OCI-LY7 (cell line): ENCODE measurements at regions not wholly inside any gene's neighbourhood (a gene's known extent, or its start where the extent isn't known, plus 50 kb on each side); places are given as distances from the start of the nearest gene placed in this dataset.

Experiments
- BruUV-seq: library from RNA; stranded (reverse); fragments of 400-500 nt; replicated peaks from 2 replicates; lab custom pipeline; 2021; lab: Mats Ljungman, UMichigan
- CTCF ChIA-PET: fragments of 300-600 bp; sonication (Branson Sonifier 250); formaldehyde crosslinking; loops from one replicate; lab custom pipeline; 2022; ENCODE audit warnings: antibody characterized with exemption; ENCODE audit not compliant: unreplicated experiment; lab: Charles Lee
- POLR2A ChIA-PET: fragments of 300-600 bp; sonication (Branson Sonifier 250); formaldehyde crosslinking; loops from one replicate; lab custom pipeline; 2022; ENCODE audit warnings: antibody characterized with exemption; lab: Charles Lee
- DNase-seq: peaks from one replicate; pipeline ENCODE4 v3.0.0-alpha.2; 2015; ENCODE audit warnings: low spot score
- H2AFZ ChIP-seq: fragments of 200-600 bp; sonication (generic), shearing (Covaris generic); 2 replicates; pipeline ENCODE4 v1.6.1; 2014; ENCODE audit warnings: mild to moderate bottlenecking, antibody characterized with exemption, low read length, moderate library complexity
- H3K27ac ChIP-seq: fragments of 200-600 bp; sonication (generic); 2 replicates; pipeline ENCODE4 v1.5.1; 2014; ENCODE audit warnings: mixed run types, low read depth, mild to moderate bottlenecking, moderate library complexity, low read length, inconsistent platforms; ENCODE audit not compliant: poor library complexity, severe bottlenecking
- H3K36me3 ChIP-seq: fragments of 200-600 bp; sonication (generic); 2 replicates; pipeline ENCODE4 v1.6.1; 2014; ENCODE audit warnings: mild to moderate bottlenecking, antibody characterized with exemption, low read length, moderate library complexity, mixed read lengths; ENCODE audit not compliant: insufficient read depth
- H3K4me1 ChIP-seq: fragments of 200-600 bp; sonication (generic); 2 replicates; pipeline ENCODE4 v1.5.1; 2014; ENCODE audit warnings: mild to moderate bottlenecking, low read length; ENCODE audit not compliant: insufficient read depth, poor library complexity, severe bottlenecking
- H3K4me2 ChIP-seq: fragments of 200-600 bp; sonication (generic); 2 replicates; pipeline ENCODE4 v1.6.1; 2014; ENCODE audit warnings: mild to moderate bottlenecking, low read length
- H3K4me3 ChIP-seq: fragments of 200-600 bp; sonication (generic); 2 replicates; pipeline ENCODE4 v1.5.1; 2014; ENCODE audit warnings: mild to moderate bottlenecking, low read depth, low read length; ENCODE audit not compliant: poor library complexity, severe bottlenecking
- H3K79me2 ChIP-seq: fragments of 200-600 bp; sonication (generic); 2 replicates; pipeline ENCODE4 v1.6.1; 2016; ENCODE audit warnings: low read depth, mild to moderate bottlenecking, low read length, moderate library complexity, mixed read lengths; ENCODE audit not compliant: insufficient read depth
- H3K9me2 ChIP-seq: fragments of 200-600 bp; sonication (generic); 2 replicates; pipeline ENCODE4 v1.6.1; 2016; ENCODE audit warnings: mild to moderate bottlenecking, low read length, mixed read lengths; ENCODE audit not compliant: insufficient read depth
- H3K9me3 ChIP-seq: fragments of 200-600 bp; sonication (generic); 2 replicates; pipeline ENCODE4 v1.6.1; 2014; ENCODE audit warnings: mild to moderate bottlenecking, mixed run types, low read length, mixed read lengths
- H4K20me1 ChIP-seq: fragments of 200-600 bp; sonication (generic); 2 replicates; pipeline ENCODE4 v1.6.1; 2014; ENCODE audit warnings: mild to moderate bottlenecking, antibody characterized with exemption, low read length, moderate library complexity, mixed read lengths; ENCODE audit not compliant: insufficient read depth
- EZH2phosphoT487 ChIP-seq: fragments of 200-600 bp; sonication (generic); IDR thresholded peaks from 2 replicates; pipeline ENCODE4 v1.6.1; 2018; ENCODE audit warnings: low read depth, borderline replicate concordance, mild to moderate bottlenecking, mixed run types, antibody characterized with exemption, low read length, moderate library complexity, mixed read lengths
- intact Hi-C: fragments of 100-400 bp; cut with micrococcal nuclease; formaldehyde crosslinking; loops from one replicate; pipeline ENCODE4 v1.10.0; 2022; ENCODE audit not compliant: unreplicated experiment
- TF ChIP-seq, protein P1 (sequence below): fragments of 200-600 bp; sonication (generic); conservative IDR thresholded peaks from 2 replicates; pipeline ENCODE4 v1.5.1; 2014; ENCODE audit warnings: mild to moderate bottlenecking, antibody characterized with exemption, low read length, moderate library complexity, mixed read lengths

DNA sequence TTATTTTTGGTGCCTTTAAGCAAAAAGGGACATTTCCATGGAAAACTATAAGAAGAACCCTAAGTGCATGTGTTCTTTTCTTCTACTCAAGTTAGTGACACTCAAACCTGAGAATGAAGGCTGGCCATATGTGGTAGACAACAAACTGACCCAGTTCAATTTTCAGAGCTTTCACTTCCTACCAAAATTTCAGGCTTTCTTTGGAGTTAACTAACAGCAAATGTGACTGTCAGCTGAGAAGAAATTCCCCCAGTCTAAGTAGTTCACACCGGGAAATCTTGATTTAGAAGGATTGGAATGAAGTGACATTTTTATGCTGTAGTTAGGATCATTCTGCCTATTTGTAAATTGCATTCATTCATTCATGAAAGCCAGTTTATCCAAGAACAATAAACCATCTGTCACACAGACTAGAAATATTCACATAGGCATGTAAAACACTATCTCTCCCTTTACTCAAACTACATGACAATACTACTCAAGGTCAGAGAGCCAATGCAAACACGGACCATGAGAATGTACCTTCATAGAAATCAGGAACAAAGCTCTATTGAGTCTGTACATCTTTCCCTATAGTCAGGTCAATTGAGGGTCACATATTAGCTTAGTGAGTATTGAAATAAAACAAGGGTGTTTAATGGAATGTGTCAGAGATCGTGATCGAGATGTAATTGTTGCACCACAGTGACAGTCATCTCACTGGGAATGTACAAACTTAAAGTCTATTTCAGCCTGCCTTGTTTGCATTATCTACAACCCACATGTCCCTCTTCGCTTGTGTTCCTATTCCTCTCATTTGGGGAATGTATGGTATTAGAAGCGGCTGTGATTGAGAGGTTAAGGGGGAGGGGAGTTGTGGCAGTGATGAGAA is 113.8 kb upstream of the TGFBR2 start:
- Histone ChIP-seq H3K9me2 (no peaks in the 10 kb centered on the region), H3K9me3 (no peaks in the 10 kb centered on the region), H3K27ac (no peak overlapping the region), H3K4me3 (no peak overlapping the region), H3K4me2 (no peak overlapping the region), H3K79me2 (no peaks in the 10 kb centered on the region), H3K4me1 (no peaks in the 10 kb centered on the region), H3K36me3 (no peaks in the 10 kb centered on the region), H4K20me1 (no peaks in the 10 kb centered on the region), H2AFZ (no peak overlapping the region)
- BruUV-seq: no TSS peak
- DNase-seq: no peak
- CTCF ChIA-PET: no interaction called here
- TF ChIP-seq, protein P1, sequence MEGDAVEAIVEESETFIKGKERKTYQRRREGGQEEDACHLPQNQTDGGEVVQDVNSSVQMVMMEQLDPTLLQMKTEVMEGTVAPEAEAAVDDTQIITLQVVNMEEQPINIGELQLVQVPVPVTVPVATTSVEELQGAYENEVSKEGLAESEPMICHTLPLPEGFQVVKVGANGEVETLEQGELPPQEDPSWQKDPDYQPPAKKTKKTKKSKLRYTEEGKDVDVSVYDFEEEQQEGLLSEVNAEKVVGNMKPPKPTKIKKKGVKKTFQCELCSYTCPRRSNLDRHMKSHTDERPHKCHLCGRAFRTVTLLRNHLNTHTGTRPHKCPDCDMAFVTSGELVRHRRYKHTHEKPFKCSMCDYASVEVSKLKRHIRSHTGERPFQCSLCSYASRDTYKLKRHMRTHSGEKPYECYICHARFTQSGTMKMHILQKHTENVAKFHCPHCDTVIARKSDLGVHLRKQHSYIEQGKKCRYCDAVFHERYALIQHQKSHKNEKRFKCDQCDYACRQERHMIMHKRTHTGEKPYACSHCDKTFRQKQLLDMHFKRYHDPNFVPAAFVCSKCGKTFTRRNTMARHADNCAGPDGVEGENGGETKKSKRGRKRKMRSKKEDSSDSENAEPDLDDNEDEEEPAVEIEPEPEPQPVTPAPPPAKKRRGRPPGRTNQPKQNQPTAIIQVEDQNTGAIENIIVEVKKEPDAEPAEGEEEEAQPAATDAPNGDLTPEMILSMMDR: no peak
- TF ChIP-seq EZH2phosphoT487: no peak
- intact Hi-C loops: no loop called here
- POLR2A ChIA-PET: interaction anchor here (1.2 kb wide), 1 partner anchor 201 kb away, joined by 3 read pairs; no protein-coding TSS in a partner anchor

DNA sequence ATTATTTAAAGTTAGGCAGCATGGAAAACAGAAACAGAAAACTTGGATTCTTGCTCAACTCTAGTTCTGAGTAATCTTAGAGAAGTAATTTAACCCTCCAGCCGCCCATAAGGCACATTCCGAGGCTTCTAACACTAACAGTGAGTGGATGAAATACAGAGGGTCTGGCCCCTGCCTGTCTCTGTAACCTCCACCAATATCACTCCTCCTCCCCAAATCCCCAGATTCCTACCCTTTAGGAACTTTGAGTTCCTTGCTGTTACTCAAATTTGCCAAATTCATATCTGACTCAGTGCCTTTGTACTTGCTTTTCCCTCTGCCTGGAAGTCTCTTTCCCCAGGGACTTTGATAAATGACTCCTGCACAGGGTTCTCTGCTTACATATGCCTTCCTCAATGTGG is 112.5 kb upstream of the TGFBR2 start:
- CTCF ChIA-PET: no interaction called here
- POLR2A ChIA-PET: no interaction called here
- intact Hi-C loops: no loop called here
- Histone ChIP-seq H3K4me2 (no peak overlapping the region), H3K4me3 (no peak overlapping the region), H3K4me1 (no peaks in the 10 kb centered on the region), H2AFZ (no peak overlapping the region), H3K27ac (no peak overlapping the region), H3K36me3 (no peaks in the 10 kb centered on the region), H4K20me1 (no peaks in the 10 kb centered on the region), H3K9me3 (no peaks in the 10 kb centered on the region), H3K79me2 (no peaks in the 10 kb centered on the region), H3K9me2 (no peaks in the 10 kb centered on the region)
- TF ChIP-seq, protein P1: no peak
- no peak for TF ChIP-seq EZH2phosphoT487
- BruUV-seq: no TSS peak
- no peak for DNase-seq
